IMR-90 (cell line): ENCODE measurements at regions not wholly inside any gene's neighbourhood (a gene's known extent, or its start where the extent isn't known, plus 50 kb on each side); places are given as distances from the start of the nearest gene placed in this dataset.

Source experiments
- ATAC-seq: fragments of 200-7000 bp; cut with Tn5 transposase; 2 replicates; pipeline ENCODE4 v1.9.1; 2020; ENCODE audit warnings: low read depth, mild to moderate bottlenecking, moderate library complexity
- BruUV-seq: library from RNA; stranded (reverse); fragments of 400-500 nt; replicated peaks from 2 replicates; lab custom pipeline; 2021; lab: Mats Ljungman, UMichigan
- CTCF ChIA-PET: fragments of 300-600 bp; formaldehyde crosslinking; extraction: SDS; loops from one replicate; lab custom pipeline; 2021; ENCODE audit warnings: antibody characterized with exemption; lab: Yijun Ruan, JAX
- POLR2A ChIA-PET: fragments of 300-600 bp; sonication (Branson Sonifier 250); formaldehyde crosslinking; loops from one replicate; lab custom pipeline; 2022; ENCODE audit warnings: antibody characterized with exemption; ENCODE audit not compliant: unreplicated experiment; lab: Charles Lee
- DNase-seq: peaks from one replicate; pipeline ENCODE4 v3.0.0; 2013
- H2AFZ ChIP-seq: replicated peaks from 2 replicates; pipeline ENCODE3; 2013; ENCODE audit warnings: low read length, mild to moderate bottlenecking; ENCODE audit not compliant: poor library complexity
- H2AK5ac ChIP-seq: 2 replicates; pipeline ENCODE4 v1.6.1; 2013; ENCODE audit warnings: low read depth, low read length, inconsistent platforms
- H2AK9ac ChIP-seq: replicated peaks from 2 replicates; pipeline ENCODE3; 2013; ENCODE audit warnings: mild to moderate bottlenecking, low read depth, low read length, moderate library complexity; ENCODE audit not compliant: poor library complexity
- H2BK120ac ChIP-seq: 2 replicates; pipeline ENCODE4 v1.6.1; 2013; ENCODE audit warnings: low read depth, low read length, inconsistent platforms
- H2BK15ac ChIP-seq: 3 replicates; pipeline ENCODE4 v1.6.1; 2013; ENCODE audit warnings: low read depth, low read length, inconsistent platforms
- H2BK20ac ChIP-seq: 2 replicates; pipeline ENCODE4 v1.6.1; 2013; ENCODE audit warnings: low read depth, mild to moderate bottlenecking, inconsistent platforms, low read length, moderate library complexity
- H2BK5ac ChIP-seq: 2 replicates; pipeline ENCODE4 v1.6.1; 2013; ENCODE audit warnings: mild to moderate bottlenecking, low read depth, low read length, inconsistent platforms; ENCODE audit not compliant: poor library complexity, severe bottlenecking
- H3K14ac ChIP-seq: replicated peaks from 2 replicates; pipeline ENCODE4 v1.6.1; 2013; ENCODE audit warnings: low read depth, low read length, inconsistent platforms
- H3K18ac ChIP-seq: 2 replicates; pipeline ENCODE4 v1.6.1; 2013; ENCODE audit warnings: low read depth, low read length, control low read depth
- H3K23ac ChIP-seq: 2 replicates; pipeline ENCODE4 v1.6.1; 2013; ENCODE audit warnings: low read depth, low read length, inconsistent platforms
- H3K27ac ChIP-seq: 2 replicates; pipeline ENCODE4 v1.5.1; 2013; ENCODE audit warnings: mild to moderate bottlenecking, control low read depth, low read length; ENCODE audit not compliant: insufficient read depth
- H3K27me3 ChIP-seq: 2 replicates; pipeline ENCODE4 v1.6.1; 2013; ENCODE audit warnings: low read length; ENCODE audit not compliant: control insufficient read depth, insufficient read depth
- H3K36me3 ChIP-seq: 2 replicates; pipeline ENCODE4 v1.6.1; 2013; ENCODE audit warnings: low read length, mixed read lengths; ENCODE audit not compliant: control insufficient read depth, insufficient read depth
- H3K4ac ChIP-seq: 2 replicates; pipeline ENCODE4 v1.6.1; 2013; ENCODE audit warnings: low read depth, low read length, inconsistent platforms
- H3K4me1 ChIP-seq: 2 replicates; pipeline ENCODE4 v1.6.1; 2013; ENCODE audit warnings: low read length, mixed read lengths; ENCODE audit not compliant: control insufficient read depth, insufficient read depth
- H3K4me2 ChIP-seq: 2 replicates; pipeline ENCODE4 v1.6.1; 2013; ENCODE audit warnings: low read depth, mild to moderate bottlenecking, control low read depth, low read length, moderate library complexity
- H3K4me3 ChIP-seq: 2 replicates; pipeline ENCODE4 v1.5.1; 2013; ENCODE audit warnings: low read depth, mild to moderate bottlenecking, control low read depth, low read length, moderate library complexity; ENCODE audit not compliant: insufficient read depth
- H3K56ac ChIP-seq: 2 replicates; pipeline ENCODE4 v1.6.1; 2013; ENCODE audit warnings: low read length, inconsistent platforms; ENCODE audit not compliant: insufficient read depth; ENCODE audit errors: extremely low read depth
- H3K79me1 ChIP-seq, 2 experiments: 2 replicates each; pipeline ENCODE4 v1.6.1; 2013; ENCODE audit warnings: low read length in 2 of 2, inconsistent platforms in 1 of 2, low read depth in 1 of 2
- H3K9ac ChIP-seq: 2 replicates; pipeline ENCODE4 v1.6.1; 2013; ENCODE audit warnings: low read depth, low read length, control low read depth
- H3K9me1 ChIP-seq: 2 replicates; pipeline ENCODE4 v1.6.1; 2013; ENCODE audit warnings: low read length, inconsistent platforms; ENCODE audit not compliant: insufficient read depth
- H3K9me3 ChIP-seq: 2 replicates; pipeline ENCODE4 v1.6.1; 2013; ENCODE audit warnings: low read length; ENCODE audit not compliant: control insufficient read depth, insufficient read depth
- H4K20me1 ChIP-seq: 2 replicates; pipeline ENCODE4 v1.6.1; 2013; ENCODE audit warnings: low read length, inconsistent platforms; ENCODE audit not compliant: insufficient read depth
- H4K5ac ChIP-seq: 2 replicates; pipeline ENCODE4 v1.6.1; 2013; ENCODE audit warnings: mild to moderate bottlenecking, low read depth, low read length, control low read depth
- H4K8ac ChIP-seq, 2 experiments: 2 replicates each; pipeline ENCODE4 v1.6.1; 2013; ENCODE audit warnings: low read depth in 2 of 2, low read length in 2 of 2, control low read depth in 1 of 2, inconsistent platforms in 1 of 2
- H4K91ac ChIP-seq: 2 replicates; pipeline ENCODE4 v1.6.1; 2013; ENCODE audit warnings: low read depth, low read length, inconsistent platforms; ENCODE audit not compliant: insufficient read depth
- BHLHE40 ChIP-seq: fragments of 150-350 bp; IDR thresholded peaks from 2 replicates; pipeline ENCODE4 v1.6.1; 2016; ENCODE audit warnings: mild to moderate bottlenecking, low read depth, low read length
- CEBPB ChIP-seq: IDR thresholded peaks from 2 replicates; pipeline ENCODE4 v1.6.1; 2012; ENCODE audit warnings: low read depth, low read length, improper control_type of control experiment
- POLR2A ChIP-seq: IDR thresholded peaks from 2 replicates; pipeline ENCODE4 v1.6.1; 2012; ENCODE audit warnings: mild to moderate bottlenecking, low read depth, low read length
- RAD21 ChIP-seq: IDR thresholded peaks from 2 replicates; pipeline ENCODE4 v1.6.1; 2012; ENCODE audit warnings: low read length, improper control_type of control experiment
- RCOR1 ChIP-seq: IDR thresholded peaks from 2 replicates; pipeline ENCODE4 v1.6.1; 2012; ENCODE audit warnings: mild to moderate bottlenecking, low read length, improper control_type of control experiment; ENCODE audit not compliant: insufficient replicate concordance
- RFX5 ChIP-seq: IDR thresholded peaks from 2 replicates; pipeline ENCODE4 v1.8.0; 2012; ENCODE audit warnings: low read depth, mild to moderate bottlenecking, low read length, moderate library complexity
- SMC3 ChIP-seq: fragments of 150-350 bp; IDR thresholded peaks from 2 replicates; pipeline ENCODE4 v1.6.1; 2016; ENCODE audit warnings: low read depth, mild to moderate bottlenecking, antibody characterized with exemption, low read length, moderate library complexity
- WGBS, 2 experiments: methylation state at CpG; one replicate each; pipeline versions ENCODE4 v1.1.5 to v1.1.7; 2013; ENCODE audit warnings: missing lambda C conversion rate in 2 of 2; ENCODE audit not compliant: insufficient read length in 1 of 2; ENCODE audit errors: extremely low coverage in 2 of 2; 5-methylcytosine and 5-hydroxymethylcytosine counted together
- dilution Hi-C: fragments of 300-500 bp; cut with HindIII; formaldehyde crosslinking; loops from one replicate; pipeline ENCODE4 v1.14.3; 2018; ENCODE audit warnings: low sequenced_read_pairs; ENCODE audit not compliant: unreplicated experiment
- in situ Hi-C: fragments of 300-500 bp; cut with MboI; formaldehyde crosslinking; loops from 3 replicates; pipeline ENCODE4 v1.14.3; 2019; ENCODE audit warnings: low sequenced_read_pairs, inconsistent platforms, mixed read lengths
- intact Hi-C: fragments of 100-400 bp; cut with micrococcal nuclease; formaldehyde crosslinking; loops from 2 replicates; pipeline ENCODE4 v1.10.0; 2022
- TF ChIP-seq, protein P1 (sequence below): fragments of 150-350 bp; IDR thresholded peaks from 2 replicates; pipeline ENCODE4 v1.6.1; 2016; ENCODE audit warnings: low read depth, mild to moderate bottlenecking, low read length, moderate library complexity, borderline replicate concordance

DNA sequence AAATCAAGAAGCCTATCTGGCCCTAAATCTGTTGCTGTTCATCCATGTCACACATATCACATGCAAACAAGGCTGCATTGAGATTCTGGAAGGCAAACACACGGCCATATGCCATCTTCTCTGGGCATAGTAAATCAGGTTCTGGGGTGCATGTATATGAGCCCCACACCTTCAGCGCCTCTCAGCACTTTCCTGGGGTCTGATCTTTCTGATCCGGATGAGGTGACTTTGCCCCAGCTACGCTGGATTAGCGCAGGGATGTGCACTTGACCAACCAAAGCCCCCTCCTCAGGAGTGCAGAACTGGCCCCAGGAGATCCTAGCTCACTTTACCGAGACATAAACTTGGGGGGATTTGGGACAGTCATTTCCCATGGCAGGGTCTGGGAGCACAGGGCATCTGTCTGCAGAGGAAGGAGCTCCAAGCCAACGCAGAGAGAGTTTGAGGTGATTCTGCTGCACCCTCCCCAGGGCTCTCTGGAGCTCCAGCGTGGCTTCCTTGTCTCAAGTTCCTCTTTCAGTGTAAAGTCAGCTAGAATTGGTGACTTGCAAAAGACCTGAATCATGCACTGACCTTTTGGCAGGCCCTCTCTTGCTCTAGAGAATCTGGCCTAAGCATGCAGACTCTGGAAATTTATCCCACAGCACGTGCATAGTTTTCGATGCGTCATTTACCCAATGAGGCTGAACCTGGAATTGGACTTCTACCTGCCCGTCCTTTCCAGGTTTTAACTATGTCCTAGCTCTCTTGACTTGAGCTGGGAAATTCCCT lies 63.5 kb upstream of the KLF13 start:
- H2AK9ac ChIP-seq = no peak overlapping the region
- DNase-seq (peak; percentile 7), ATAC-seq (no peak)
- no peaks in the 10 kb centered on the region for H3K4me1 ChIP-seq
- H3K4me3 ChIP-seq = no peak overlapping the region
- no peak overlapping the region for H3K18ac ChIP-seq
- no peak for TF ChIP-seq RFX5
- TF ChIP-seq RAD21 = no peak
- TF ChIP-seq, protein P1, sequence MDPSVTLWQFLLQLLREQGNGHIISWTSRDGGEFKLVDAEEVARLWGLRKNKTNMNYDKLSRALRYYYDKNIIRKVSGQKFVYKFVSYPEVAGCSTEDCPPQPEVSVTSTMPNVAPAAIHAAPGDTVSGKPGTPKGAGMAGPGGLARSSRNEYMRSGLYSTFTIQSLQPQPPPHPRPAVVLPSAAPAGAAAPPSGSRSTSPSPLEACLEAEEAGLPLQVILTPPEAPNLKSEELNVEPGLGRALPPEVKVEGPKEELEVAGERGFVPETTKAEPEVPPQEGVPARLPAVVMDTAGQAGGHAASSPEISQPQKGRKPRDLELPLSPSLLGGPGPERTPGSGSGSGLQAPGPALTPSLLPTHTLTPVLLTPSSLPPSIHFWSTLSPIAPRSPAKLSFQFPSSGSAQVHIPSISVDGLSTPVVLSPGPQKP = no peak
- no peak for TF ChIP-seq BHLHE40
- TF ChIP-seq SMC3 = no peak
- TF ChIP-seq RCOR1 = no peak
- no peak for TF ChIP-seq POLR2A
- TF ChIP-seq CEBPB = no peak
- no peak overlapping the region for H2BK5ac ChIP-seq
- H2AK5ac ChIP-seq = no peak overlapping the region
- POLR2A ChIA-PET = no interaction called here
- intact Hi-C loops = no loop called here
- H3K9ac ChIP-seq = no peak overlapping the region
- H4K20me1 ChIP-seq = no peaks in the 10 kb centered on the region
- H3K14ac ChIP-seq = no peak overlapping the region
- no peak overlapping the region for H3K23ac ChIP-seq
- no peak overlapping the region for H3K4ac ChIP-seq
- CTCF ChIA-PET = no interaction called here
- H3K36me3 ChIP-seq = no peaks in the 10 kb centered on the region
- BruUV-seq = no TSS peak
- H3K27ac ChIP-seq = no peak overlapping the region
- no peak overlapping the region for H4K5ac ChIP-seq
- in situ Hi-C loops = no loop called here
- H3K79me1 ChIP-seq = no peaks in the 10 kb centered on the region
- no peak overlapping the region for H2BK120ac ChIP-seq
- no peak overlapping the region for H2BK15ac ChIP-seq
- no peak overlapping the region for H4K8ac ChIP-seq
- H3K9me3 ChIP-seq = no peaks in the 10 kb centered on the region
- H2AFZ ChIP-seq = no peak overlapping the region
- H3K9me1 ChIP-seq = no peaks in the 10 kb centered on the region
- dilution Hi-C loops = no loop called here
- no peak overlapping the region for H3K56ac ChIP-seq
- H4K91ac ChIP-seq = no peak overlapping the region
- H2BK20ac ChIP-seq = no peak overlapping the region
- H3K27me3 ChIP-seq = peaks cover 3% of the 10 kb centered on the region; the same call in 1 of the 2 replicates
- H3K4me2 ChIP-seq = no peak overlapping the region
- 78% methylated on average over 4 of the region's 12 CpGs; no CpG with 5 or more reads in 1 of the 2 experiments for WGBS, 2 experiments
